ENCODE measurements at regions not wholly inside any gene's neighbourhood (a gene's known extent, or its start where the extent isn't known, plus 50 kb on each side); places are given as distances from the start of the nearest gene placed in this dataset.
"Not testable (repeated sequence)": the region's sequence is repeated elsewhere in the genome, so short reads cannot be mapped to it uniquely, and the experiment has no call there.

DNA sequence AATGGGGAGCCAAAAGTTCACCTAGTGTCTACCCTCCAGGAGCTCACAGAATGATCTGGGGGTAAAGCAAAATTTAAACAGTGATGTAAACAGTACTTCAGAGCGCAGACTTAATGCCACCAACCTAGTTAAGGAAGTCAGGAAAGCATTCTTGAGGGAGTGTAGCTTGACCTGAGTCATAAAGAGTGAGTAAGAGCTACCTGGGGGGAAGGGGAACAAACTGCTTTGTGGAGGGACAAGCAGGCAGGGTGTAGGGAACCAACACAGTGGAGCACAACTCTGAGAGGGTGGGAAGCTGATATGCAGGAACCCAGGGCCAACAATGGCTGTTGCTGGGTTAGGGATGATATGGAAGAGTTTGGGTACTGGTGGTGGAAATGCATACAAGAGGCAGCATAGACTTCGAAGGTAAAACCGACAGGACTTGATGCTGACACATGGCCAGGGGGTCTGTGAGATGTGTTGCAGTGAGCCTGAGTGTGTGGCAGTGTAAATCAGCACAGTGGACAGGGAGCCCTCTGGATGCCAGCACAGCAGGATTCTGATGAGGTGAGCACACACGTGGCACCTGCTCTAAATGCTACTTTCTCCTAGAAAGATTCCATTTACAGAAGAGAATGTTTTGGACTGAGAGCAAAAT, 58.3 kb upstream of the CYP2D6 start:
- no peaks in the 10 kb centered on the region for H3K27me3 ChIP-seq
- no peak for TF ChIP-seq CTCF (IDR thresholded peaks at IDR 0.05)
- no peak overlapping the region for H3K4me3 ChIP-seq
- no peaks in the 10 kb centered on the region for H3K9me3 ChIP-seq
- H3K4me1 ChIP-seq: peaks cover 0 to 7% of the 10 kb centered on the region in 2 donors
- H3K36me3 ChIP-seq: no peaks in the 10 kb centered on the region
- H3K27ac ChIP-seq: no peak overlapping the region
- DNase-seq (ENCODE audit: low spot score): no peak

GRCh38 chr22:42187646-42188045, 57.0 kb upstream of the CYP2D6 start:
- Histone ChIP-seq H3K4me3 (no peak overlapping the region), H3K9me3 (no peaks in the 10 kb centered on the region), H3K27ac (no peak overlapping the region), H3K36me3 (no peaks in the 10 kb centered on the region), H3K27me3 (no peaks in the 10 kb centered on the region), H3K4me1 (peaks cover 0 to 5% of the 10 kb centered on the region in 2 donors)
- DNase-seq (ENCODE audit: low spot score): no peak
- TF ChIP-seq CTCF (IDR thresholded peaks at IDR 0.05): no peak

DNA sequence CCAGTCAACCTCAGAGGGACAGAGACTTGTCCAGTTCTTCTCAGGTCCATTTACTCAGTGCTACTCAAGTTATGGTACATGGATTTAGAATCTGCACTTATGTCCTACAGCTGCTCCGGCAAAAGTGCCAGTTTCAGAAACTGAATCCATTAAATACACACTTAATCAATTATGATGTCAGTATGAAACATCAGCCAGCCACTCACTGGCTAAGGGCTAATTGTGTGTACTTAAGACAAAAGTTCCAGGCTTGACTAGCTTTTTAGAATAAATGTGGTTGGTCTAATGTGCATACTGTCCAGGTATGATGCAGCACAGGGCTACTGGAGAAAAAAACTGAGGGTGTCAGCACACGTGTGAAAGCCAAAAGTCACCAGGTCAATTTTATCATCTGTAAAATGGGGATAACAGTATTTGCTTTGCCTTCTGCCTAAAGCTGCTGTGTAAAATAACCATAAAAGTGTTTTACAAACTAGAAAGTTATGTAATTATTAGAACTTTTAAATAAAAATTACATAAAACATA, 55.4 kb upstream of the CYP2D6 start:
- no peak for DNase-seq (ENCODE audit: low spot score)
- Histone ChIP-seq H3K4me3 (no peak overlapping the region), H3K4me1 (no peaks in the 10 kb centered on the region), H3K36me3 (no peaks in the 10 kb centered on the region), H3K27ac (no peak overlapping the region), H3K9me3 (no peaks in the 10 kb centered on the region), H3K27me3 (no peaks in the 10 kb centered on the region)
- TF ChIP-seq CTCF (IDR thresholded peaks at IDR 0.05): no peak

GRCh38 chr22:42184852-42185251, 54.2 kb upstream of the CYP2D6 start:
- Histone ChIP-seq H3K36me3 (no peaks in the 10 kb centered on the region), H3K4me3 (no peak overlapping the region), H3K9me3 (no peaks in the 10 kb centered on the region), H3K4me1 (no peaks in the 10 kb centered on the region), H3K27me3 (no peaks in the 10 kb centered on the region), H3K27ac (no peak overlapping the region)
- no peak for DNase-seq (ENCODE audit: low spot score)
- no peak for TF ChIP-seq CTCF (IDR thresholded peaks at IDR 0.05)

GRCh38 chr22:42183461-42184059, 53.0 kb upstream of the CYP2D6 start:
- not testable (repeated sequence) for H3K36me3 ChIP-seq; H3K4me1 ChIP-seq; H3K4me3 ChIP-seq; DNase-seq (ENCODE audit: low spot score); H3K9me3 ChIP-seq; H3K27ac ChIP-seq; H3K27me3 ChIP-seq

- no peak overlapping the region for H3K4me3 ChIP-seq
- no peaks in the 10 kb centered on the region for H3K27me3 ChIP-seq
- H3K36me3 ChIP-seq: no peaks in the 10 kb centered on the region
- peak; percentile 62 for DNase-seq (ENCODE audit: low spot score)
- no peak overlapping the region for H3K27ac ChIP-seq
- TF ChIP-seq CTCF (IDR thresholded peaks at IDR 0.05): no peak
- H3K9me3 ChIP-seq: no peaks in the 10 kb centered on the region
- H3K4me1 ChIP-seq: no peaks in the 10 kb centered on the region
These were observed 49.8 kb upstream of the CYP2D6 start for GRCh38 chr22:42180349-42180842.

All from right atrium auricular region (tissue), 2 donors.